PC-9 (cell line): ENCODE measurements at regions not wholly inside any gene's neighbourhood (a gene's known extent, or its start where the extent isn't known, plus 50 kb on each side); places are given as distances from the start of the nearest gene placed in this dataset.
"Not testable (repeated sequence)": the region's sequence is repeated elsewhere in the genome, so short reads cannot be mapped to it uniquely, and the experiment has no call there.

ENCODE experiments used
- CTCF ChIP-seq: fragments of 200-600 bp; sonication (generic); conservative IDR thresholded peaks from 2 replicates; pipeline ENCODE4 v1.6.1; 2017; ENCODE audit warnings: mixed run types, antibody characterized with exemption, mild to moderate bottlenecking, moderate library complexity
- EZH2 ChIP-seq: fragments of 200-600 bp; sonication (generic); IDR thresholded peaks from 2 replicates; pipeline ENCODE4 v1.8.0; 2017; ENCODE audit warnings: antibody characterized with exemption, low read depth

GRCh38 chr18:34407471-34407870, 182.8 kb upstream of the NOL4 start:
- TF ChIP-seq CTCF, EZH2: not testable (repeated sequence)
